SK-N-SH treated with all-trans-retinoic acid at 6 μM for 48 hours (cell line): ENCODE measurements at regions not wholly inside any gene's neighbourhood (a gene's known extent, or its start where the extent isn't known, plus 50 kb on each side); places are given as distances from the start of the nearest gene placed in this dataset.

Source experiments
- ATAC-seq: fragments of 200-7000 bp; cut with Tn5 transposase; 3 replicates; pipeline ENCODE4 v1.9.1; 2020; ENCODE audit warnings: mild to moderate bottlenecking, moderate library complexity
- ARNTL ChIP-seq: fragments of 450-650 bp; formaldehyde crosslinking; IDR thresholded peaks from 2 replicates; pipeline ENCODE4 v1.5.0; 2020; ENCODE audit warnings: low read depth, mild to moderate bottlenecking, moderate library complexity, borderline replicate concordance
- BACH2 ChIP-seq: fragments of 250-450 bp; sonication (Bioruptor Pico); IDR thresholded peaks from 2 replicates; pipeline ENCODE4 v1.9.0; 2021; ENCODE audit warnings: mild to moderate bottlenecking, borderline replicate concordance
- CREB5 ChIP-seq: fragments of 250-450 bp; sonication (Bioruptor Pico); IDR thresholded peaks from 2 replicates; pipeline ENCODE4 v1.5.1; 2020; ENCODE audit warnings: low read depth, mild to moderate bottlenecking, moderate library complexity
- CSDC2 ChIP-seq: fragments of 250-450 bp; sonication (Bioruptor Pico); IDR thresholded peaks from 2 replicates; pipeline ENCODE4 v1.5.0; 2020; ENCODE audit warnings: mild to moderate bottlenecking, moderate library complexity
- CSRNP3 ChIP-seq: fragments of 250-450 bp; sonication (Bioruptor Pico); IDR thresholded peaks from 2 replicates; pipeline ENCODE4 v1.5.1; 2021; ENCODE audit warnings: mild to moderate bottlenecking, moderate library complexity
- ISL1 ChIP-seq: fragments of 250-450 bp; sonication (Bioruptor Pico); IDR thresholded peaks from 2 replicates; pipeline ENCODE4 v2.1.2; 2022; ENCODE audit warnings: mild to moderate bottlenecking, moderate library complexity
- OSR1 ChIP-seq: fragments of 250-450 bp; sonication (Bioruptor Pico); IDR thresholded peaks from 2 replicates; pipeline ENCODE4 v1.8.0; 2022; ENCODE audit warnings: moderate library complexity, mild to moderate bottlenecking, inconsistent platforms
- PATZ1 ChIP-seq: fragments of 250-450 bp; sonication (Bioruptor Pico); IDR thresholded peaks from 2 replicates; pipeline ENCODE4 v1.8.0; 2020; ENCODE audit warnings: mild to moderate bottlenecking, moderate library complexity, borderline replicate concordance
- PPARA ChIP-seq: fragments of 250-450 bp; sonication (Bioruptor Pico); IDR thresholded peaks from 2 replicates; pipeline ENCODE4 v1.5.0; 2020; ENCODE audit warnings: mild to moderate bottlenecking, borderline replicate concordance
- RARB ChIP-seq: fragments of 250-450 bp; sonication (Bioruptor Pico); IDR thresholded peaks from 2 replicates; pipeline ENCODE4 v1.8.0; 2021; ENCODE audit warnings: mild to moderate bottlenecking, moderate library complexity
- SNAI2 ChIP-seq: fragments of 250-450 bp; sonication (Bioruptor Pico); IDR thresholded peaks from 2 replicates; pipeline ENCODE4 v1.5.0; 2020; ENCODE audit warnings: mild to moderate bottlenecking, moderate library complexity
- TCF4 ChIP-seq: fragments of 250-450 bp; sonication (Bioruptor Pico); IDR thresholded peaks from 2 replicates; pipeline ENCODE4 v1.8.0; 2021; ENCODE audit warnings: mild to moderate bottlenecking, moderate library complexity, borderline replicate concordance
- TOX ChIP-seq: fragments of 250-450 bp; sonication (Bioruptor Pico); IDR thresholded peaks from 2 replicates; pipeline ENCODE4 v1.8.0; 2021; ENCODE audit warnings: mild to moderate bottlenecking, moderate library complexity, borderline replicate concordance
- TSHZ2 ChIP-seq: fragments of 250-450 bp; sonication (Bioruptor Pico); IDR thresholded peaks from 2 replicates; pipeline ENCODE4 v1.5.0; 2020; ENCODE audit warnings: mild to moderate bottlenecking, moderate library complexity
- ZC3H10 ChIP-seq: fragments of 250-450 bp; sonication (Bioruptor Pico); IDR thresholded peaks from 2 replicates; pipeline ENCODE4 v1.5.1; 2021; ENCODE audit warnings: mild to moderate bottlenecking, moderate library complexity
- ZFP3 ChIP-seq: fragments of 250-450 bp; sonication (Bioruptor Pico); IDR thresholded peaks from 2 replicates; pipeline ENCODE4 v1.5.0; 2020; ENCODE audit warnings: mild to moderate bottlenecking, moderate library complexity
- ZFP30 ChIP-seq: fragments of 450-650 bp; formaldehyde crosslinking; IDR thresholded peaks from 2 replicates; pipeline ENCODE4 v1.5.0; 2022; ENCODE audit warnings: mild to moderate bottlenecking, moderate library complexity
- ZNF565 ChIP-seq: fragments of 450-650 bp; formaldehyde crosslinking; conservative IDR thresholded peaks from 2 replicates; pipeline ENCODE4 v1.5.0; 2020; ENCODE audit warnings: low read depth, mild to moderate bottlenecking, moderate library complexity
- ZNF70 ChIP-seq: fragments of 450-650 bp; formaldehyde crosslinking; IDR thresholded peaks from 2 replicates; pipeline ENCODE4 v1.5.0; 2020; ENCODE audit warnings: mild to moderate bottlenecking, moderate library complexity
- ZNF8 ChIP-seq: fragments of 450-650 bp; formaldehyde crosslinking; IDR thresholded peaks from 2 replicates; pipeline ENCODE4 v1.5.0; 2020; ENCODE audit warnings: mild to moderate bottlenecking, moderate library complexity

- TF ChIP-seq TSHZ2 (CRISPR knock-in tag) (no peak), ZC3H10 (CRISPR knock-in tag) (no peak)
These were observed 89.5 kb downstream of the RFLNA start (continued) for GRCh38 chr12:124384299-124384894.

GRCh38 chr12:124383028-124383427, 88.1 kb downstream of the RFLNA start:
- TF ChIP-seq OSR1: no peak
- no peak for TF ChIP-seq PPARA
- ATAC-seq: no peak

GRCh38 chr12:124381456-124382296, 86.8 kb downstream of the RFLNA start:
- TF ChIP-seq ZNF70 (CRISPR knock-in tag) (no peak), ZFP30 (CRISPR knock-in tag) (no peak), RARB (CRISPR knock-in tag) (no peak), PATZ1 (CRISPR knock-in tag) (no peak), ZC3H10 (CRISPR knock-in tag) (no peak), CREB5 (no peak), TOX (no peak), BACH2 (no peak), CSDC2 (CRISPR knock-in tag) (no peak), SNAI2 (CRISPR knock-in tag) (no peak)
- no peak; the same call in 2 of the 3 replicates for ATAC-seq

GRCh38 chr12:124380796-124381455, 86.0 kb downstream of the RFLNA start:
- ATAC-seq: peak; percentile 6
- TF ChIP-seq TOX (no peak), ARNTL (CRISPR knock-in tag) (no peak), CSRNP3 (CRISPR knock-in tag) (no peak), ZFP30 (CRISPR knock-in tag) (no peak), TCF4 (CRISPR knock-in tag) (no peak), TSHZ2 (CRISPR knock-in tag) (no peak), SNAI2 (CRISPR knock-in tag) (no peak), ZFP3 (CRISPR knock-in tag) (no peak), CREB5 (no peak), ZNF8 (no peak), PATZ1 (CRISPR knock-in tag) (no peak), OSR1 (no peak), ZC3H10 (CRISPR knock-in tag) (no peak), ISL1 (CRISPR knock-in tag) (no peak), ZNF565 (CRISPR knock-in tag) (no peak)
